ENCODE measurements at regions not wholly inside any gene's neighbourhood (a gene's known extent, or its start where the extent isn't known, plus 50 kb on each side); places are given as distances from the start of the nearest gene placed in this dataset.
"Not testable (repeated sequence)": the region's sequence is repeated elsewhere in the genome, so short reads cannot be mapped to it uniquely, and the experiment has no call there.

DNA sequence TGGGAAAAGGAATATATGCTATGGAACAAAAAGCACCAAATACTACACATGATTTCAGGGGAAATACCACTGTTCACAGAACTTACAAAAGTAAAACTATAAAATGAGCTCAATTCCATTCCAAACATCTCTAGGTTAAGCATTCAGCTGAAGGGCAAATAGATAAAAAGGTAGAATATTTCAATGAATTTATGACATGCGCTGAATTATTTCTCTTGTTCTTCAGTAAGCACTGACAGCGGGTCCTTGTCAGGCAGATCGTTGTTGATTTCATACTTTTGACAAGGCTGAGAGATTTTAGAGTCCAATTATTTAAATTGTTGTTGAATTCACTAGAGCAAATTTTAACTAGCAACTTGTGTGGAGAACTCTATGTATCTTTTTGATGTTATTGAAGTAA, 449.6 kb downstream of the GUCY1A2 start:
- POLR2A ChIA-PET, result no interaction called here

DNA sequence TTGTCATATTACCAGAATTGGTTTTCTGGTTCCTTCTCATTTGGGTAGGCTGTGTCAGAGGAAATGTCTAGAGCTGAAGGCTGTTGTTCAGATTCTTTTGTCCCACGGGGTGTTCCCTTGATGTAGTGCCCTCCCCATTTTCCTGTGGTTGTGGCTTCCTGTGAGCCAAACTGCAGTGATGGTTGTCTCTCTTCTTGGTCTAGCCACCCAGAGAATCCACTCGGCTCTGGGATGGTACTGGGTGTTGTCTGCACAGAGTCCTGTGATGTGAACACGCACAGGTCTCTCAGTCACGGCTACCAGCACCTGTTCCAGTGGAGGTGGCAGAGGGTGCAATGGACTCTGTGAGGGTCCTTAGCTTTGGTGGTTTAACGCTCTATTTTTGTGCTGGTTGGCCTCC, 440.9 kb downstream of the GUCY1A2 start:
- H3K9me3 ChIP-seq (replicated peaks; ENCODE audit: control insufficient read depth, insufficient read depth, low read depth, low read length); H3K27me3 ChIP-seq (ENCODE audit: control insufficient read depth in 2 of 2, insufficient read depth in 2 of 2, low read length in 2 of 2); FAIRE-seq; intact Hi-C loops (cut with micrococcal nuclease); H3K4me3 ChIP-seq; H2AFZ ChIP-seq (ENCODE audit: low read depth, low read length); H3K9me1 ChIP-seq (ENCODE audit: control insufficient read depth, insufficient read depth, low read length); H3K4me2 ChIP-seq (ENCODE audit: insufficient read depth, low read length); H3K4me1 ChIP-seq (replicated peaks in 1 of 2; ENCODE audit: control insufficient read depth in 2 of 2, insufficient read depth in 2 of 2, low read length in 2 of 2); CTCF ChIA-PET (ENCODE audit: low intra/inter-chr PET ratio); H3K36me3 ChIP-seq (ENCODE audit: control insufficient read depth, insufficient read depth, low read length); H3K27ac ChIP-seq (ENCODE audit: extremely low read depth, low read depth, low read length); H3K79me2 ChIP-seq (ENCODE audit: control insufficient read depth, insufficient read depth, low read length); H4K20me1 ChIP-seq (replicated peaks; ENCODE audit: control insufficient read depth, insufficient read depth, low read length); H3K9ac ChIP-seq (ENCODE audit: insufficient read depth in 1 of 2, low read depth in 2 of 2, low read length in 2 of 2); ATAC-seq; POLR2A ChIA-PET; in situ Hi-C loops (cut with MboI); BruUV-seq (replicated peaks); DNase-seq (ENCODE audit: extremely low read depth in 1 of 4, low spot score in 3 of 4): not testable (repeated sequence)
- 0% methylated on average over 4 of the region's 5 CpGs for WGBS (ENCODE audit: insufficient coverage, low coverage, missing lambda C conversion rate)

More for the DNA sequence above, 449.6 kb downstream of the GUCY1A2 start:
- H3K4me1 ChIP-seq (replicated peaks in 1 of 2; ENCODE audit: control insufficient read depth in 2 of 2, insufficient read depth in 2 of 2, low read length in 2 of 2), result no peaks in the 10 kb centered on the region
- ATAC-seq, result no peak
- no peak overlapping the region for H3K4me3 ChIP-seq
- H3K27me3 ChIP-seq (ENCODE audit: control insufficient read depth in 2 of 2, insufficient read depth in 2 of 2, low read length in 2 of 2), result no peaks in the 10 kb centered on the region
- in situ Hi-C loops (cut with MboI), result no loop called here
- TF ChIP-seq ZNF316 (IDR thresholded peaks at IDR 0.05), result no peak
- TF ChIP-seq ZNF79 (CRISPR knock-in tag; IDR thresholded peaks at IDR 0.05; ENCODE audit: low read depth), result no peak
- no peak for TF ChIP-seq ETV1 (tag; conservative IDR thresholded peaks at IDR 0.05; ENCODE audit: low read depth)
- no peak for TF ChIP-seq SREBF1 (IDR thresholded peaks at IDR 0.05; ENCODE audit: borderline replicate concordance, low read depth, low read length)
- TF ChIP-seq ZNF644 (tag; IDR thresholded peaks at IDR 0.05; ENCODE audit: low read depth), result no peak
- TF ChIP-seq, protein P1, sequence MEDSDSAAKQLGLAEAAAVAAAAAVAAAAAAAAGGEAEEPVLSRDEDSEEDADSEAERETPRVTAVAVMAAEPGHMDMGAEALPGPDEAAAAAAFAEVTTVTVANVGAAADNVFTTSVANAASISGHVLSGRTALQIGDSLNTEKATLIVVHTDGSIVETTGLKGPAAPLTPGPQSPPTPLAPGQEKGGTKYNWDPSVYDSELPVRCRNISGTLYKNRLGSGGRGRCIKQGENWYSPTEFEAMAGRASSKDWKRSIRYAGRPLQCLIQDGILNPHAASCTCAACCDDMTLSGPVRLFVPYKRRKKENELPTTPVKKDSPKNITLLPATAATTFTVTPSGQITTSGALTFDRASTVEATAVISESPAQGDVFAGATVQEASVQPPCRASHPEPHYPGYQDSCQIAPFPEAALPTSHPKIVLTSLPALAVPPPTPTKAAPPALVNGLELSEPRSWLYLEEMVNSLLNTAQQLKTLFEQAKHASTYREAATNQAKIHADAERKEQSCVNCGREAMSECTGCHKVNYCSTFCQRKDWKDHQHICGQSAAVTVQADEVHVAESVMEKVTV (CRISPR knock-in tag; IDR thresholded peaks at IDR 0.05), result no peak
- TF ChIP-seq, protein P2, sequence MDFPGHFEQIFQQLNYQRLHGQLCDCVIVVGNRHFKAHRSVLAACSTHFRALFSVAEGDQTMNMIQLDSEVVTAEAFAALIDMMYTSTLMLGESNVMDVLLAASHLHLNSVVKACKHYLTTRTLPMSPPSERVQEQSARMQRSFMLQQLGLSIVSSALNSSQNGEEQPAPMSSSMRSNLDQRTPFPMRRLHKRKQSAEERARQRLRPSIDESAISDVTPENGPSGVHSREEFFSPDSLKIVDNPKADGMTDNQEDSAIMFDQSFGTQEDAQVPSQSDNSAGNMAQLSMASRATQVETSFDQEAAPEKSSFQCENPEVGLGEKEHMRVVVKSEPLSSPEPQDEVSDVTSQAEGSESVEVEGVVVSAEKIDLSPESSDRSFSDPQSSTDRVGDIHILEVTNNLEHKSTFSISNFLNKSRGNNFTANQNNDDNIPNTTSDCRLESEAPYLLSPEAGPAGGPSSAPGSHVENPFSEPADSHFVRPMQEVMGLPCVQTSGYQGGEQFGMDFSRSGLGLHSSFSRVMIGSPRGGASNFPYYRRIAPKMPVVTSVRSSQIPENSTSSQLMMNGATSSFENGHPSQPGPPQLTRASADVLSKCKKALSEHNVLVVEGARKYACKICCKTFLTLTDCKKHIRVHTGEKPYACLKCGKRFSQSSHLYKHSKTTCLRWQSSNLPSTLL (IDR thresholded peaks at IDR 0.05), result no peak
- CTCF ChIA-PET (ENCODE audit: low intra/inter-chr PET ratio), result no interaction called here
- H3K9ac ChIP-seq (ENCODE audit: insufficient read depth in 1 of 2, low read depth in 2 of 2, low read length in 2 of 2), result no peak overlapping the region
- intact Hi-C loops (cut with micrococcal nuclease), result no loop called here
- H3K9me3 ChIP-seq (replicated peaks; ENCODE audit: control insufficient read depth, insufficient read depth, low read depth, low read length), result no peaks in the 10 kb centered on the region
- H4K20me1 ChIP-seq (replicated peaks; ENCODE audit: control insufficient read depth, insufficient read depth, low read length), result no peaks in the 10 kb centered on the region
- no peak for DNase-seq (ENCODE audit: extremely low read depth in 1 of 4, low spot score in 3 of 4)
- BruUV-seq (replicated peaks), result no TSS peak
- no peak overlapping the region for H3K27ac ChIP-seq (ENCODE audit: extremely low read depth, low read depth, low read length)
- WGBS (ENCODE audit: insufficient coverage, low coverage, missing lambda C conversion rate), result 0% methylated on average over 3 of the region's 3 CpGs
- H3K36me3 ChIP-seq (ENCODE audit: control insufficient read depth, insufficient read depth, low read length), result no peaks in the 10 kb centered on the region
- H3K9me1 ChIP-seq (ENCODE audit: control insufficient read depth, insufficient read depth, low read length), result no peaks in the 10 kb centered on the region
- H3K4me2 ChIP-seq (ENCODE audit: insufficient read depth, low read length), result no peak overlapping the region
- no peak overlapping the region for H2AFZ ChIP-seq (ENCODE audit: low read depth, low read length)
- H3K79me2 ChIP-seq (ENCODE audit: control insufficient read depth, insufficient read depth, low read length), result no peaks in the 10 kb centered on the region
- FAIRE-seq, result no peak

Measured in K562 (cell line).